ENCODE measurements at regions not wholly inside any gene's neighbourhood (a gene's known extent, or its start where the extent isn't known, plus 50 kb on each side); places are given as distances from the start of the nearest gene placed in this dataset.
"Not testable (repeated sequence)": the region's sequence is repeated elsewhere in the genome, so short reads cannot be mapped to it uniquely, and the experiment has no call there.

GRCh38 chr5:7210549-7210948 lies 185.4 kb upstream of the ADCY2 start:
- no peak for DNase-seq (ENCODE audit: low read depth in 2 of 2)

- no peak for DNase-seq (ENCODE audit: low read depth in 2 of 2)
Observed at GRCh38 chr5:7213525-7213924, 182.4 kb upstream of the ADCY2 start.

- no peak for DNase-seq (ENCODE audit: low read depth in 2 of 2)
Observed at GRCh38 chr5:7214906-7215416, 181.0 kb upstream of the ADCY2 start.

GRCh38 chr5:7218141-7218540 lies 177.8 kb upstream of the ADCY2 start:
- DNase-seq (ENCODE audit: low read depth in 2 of 2) = no peak

- no peak for DNase-seq (ENCODE audit: low read depth in 2 of 2)
Observed at GRCh38 chr5:7220156-7220555, 175.8 kb upstream of the ADCY2 start.

- DNase-seq (ENCODE audit: low read depth in 2 of 2) = no peak
Observed at GRCh38 chr5:7221041-7221440, 174.9 kb upstream of the ADCY2 start.

- no peak for DNase-seq (ENCODE audit: low read depth in 2 of 2)
Observed at GRCh38 chr5:7225826-7226225, 170.1 kb upstream of the ADCY2 start.

- no peak for DNase-seq (ENCODE audit: low read depth in 2 of 2)
Observed at GRCh38 chr5:7242118-7242710, 153.7 kb upstream of the ADCY2 start.

- no peak for DNase-seq (ENCODE audit: low read depth in 2 of 2)
Observed at GRCh38 chr5:7244208-7244607, 151.7 kb upstream of the ADCY2 start.

GRCh38 chr5:7245121-7245651 lies 150.8 kb upstream of the ADCY2 start:
- no peak for DNase-seq (ENCODE audit: low read depth in 2 of 2)

- no peak for DNase-seq (ENCODE audit: low read depth in 2 of 2)
Observed at GRCh38 chr5:7246287-7246686, 149.7 kb upstream of the ADCY2 start.

- DNase-seq (ENCODE audit: low read depth in 2 of 2) = no peak
Observed at GRCh38 chr5:7250004-7250403, 145.9 kb upstream of the ADCY2 start.

- no peak for DNase-seq (ENCODE audit: low read depth in 2 of 2)
Observed at GRCh38 chr5:7250611-7251010, 145.3 kb upstream of the ADCY2 start.

GRCh38 chr5:7251132-7251531 lies 144.8 kb upstream of the ADCY2 start:
- DNase-seq (ENCODE audit: low read depth in 2 of 2) = no peak

GRCh38 chr5:7261049-7261448 lies 134.9 kb upstream of the ADCY2 start:
- no peak for DNase-seq (ENCODE audit: low read depth in 2 of 2)

GRCh38 chr5:7261900-7262299 lies 134.0 kb upstream of the ADCY2 start:
- DNase-seq (ENCODE audit: low read depth in 2 of 2) = no peak

- not testable (repeated sequence) for DNase-seq (ENCODE audit: low read depth in 2 of 2)
Observed at GRCh38 chr5:7263398-7264015, 132.4 kb upstream of the ADCY2 start.

- not testable (repeated sequence) for DNase-seq (ENCODE audit: low read depth in 2 of 2)
Observed at GRCh38 chr5:7265776-7266175, 130.2 kb upstream of the ADCY2 start.

GRCh38 chr5:7268722-7269121 lies 127.2 kb upstream of the ADCY2 start:
- not testable (repeated sequence) for DNase-seq (ENCODE audit: low read depth in 2 of 2)

GRCh38 chr5:7269591-7270274 lies 126.2 kb upstream of the ADCY2 start:
- no peak for DNase-seq (ENCODE audit: low read depth in 2 of 2)

- DNase-seq (ENCODE audit: low read depth in 2 of 2) = no peak
Observed at GRCh38 chr5:7271435-7272084, 124.4 kb upstream of the ADCY2 start.

- DNase-seq (ENCODE audit: low read depth in 2 of 2) = no peak
Observed at GRCh38 chr5:7272408-7272965, 123.5 kb upstream of the ADCY2 start.
